Activated T-helper 17 cell treated with anti-CD3 and anti-CD28 coated beads, Interleukin-2, amount 50 U/mL, for 72 hours (primary cell): ENCODE measurements at regions not wholly inside any gene's neighbourhood (a gene's known extent, or its start where the extent isn't known, plus 50 kb on each side); places are given as distances from the start of the nearest gene placed in this dataset.
"Not testable (repeated sequence)": the region's sequence is repeated elsewhere in the genome, so short reads cannot be mapped to it uniquely, and the experiment has no call there.

ENCODE experiments used
- ATAC-seq: fragments of 150-1000 bp; cut with Tn5 transposase; replicated peaks from 2 replicates; pipeline ENCODE4 v1.10.0; 2021; ENCODE audit warnings: mild to moderate bottlenecking, moderate library complexity
- H3K27ac Mint-ChIP-seq: one replicate; pipeline ENCODE4 v1.8.0; 2022; ENCODE audit warnings: mixed read lengths
- H3K27me3 Mint-ChIP-seq: one replicate; pipeline ENCODE4 v1.8.0; 2022; ENCODE audit warnings: mixed read lengths
- H3K36me3 Mint-ChIP-seq: one replicate; pipeline ENCODE4 v1.8.0; 2022; ENCODE audit warnings: low read depth, mild to moderate bottlenecking, mixed read lengths
- H3K4me1 Mint-ChIP-seq: one replicate; pipeline ENCODE4 v1.8.0; 2022; ENCODE audit warnings: mixed read lengths
- H3K4me3 Mint-ChIP-seq: one replicate; pipeline ENCODE4 v1.8.0; 2022; ENCODE audit warnings: mild to moderate bottlenecking, mixed read lengths
- H3K9me3 Mint-ChIP-seq: one replicate; pipeline ENCODE4 v1.8.0; 2022; ENCODE audit warnings: mixed read lengths

DNA sequence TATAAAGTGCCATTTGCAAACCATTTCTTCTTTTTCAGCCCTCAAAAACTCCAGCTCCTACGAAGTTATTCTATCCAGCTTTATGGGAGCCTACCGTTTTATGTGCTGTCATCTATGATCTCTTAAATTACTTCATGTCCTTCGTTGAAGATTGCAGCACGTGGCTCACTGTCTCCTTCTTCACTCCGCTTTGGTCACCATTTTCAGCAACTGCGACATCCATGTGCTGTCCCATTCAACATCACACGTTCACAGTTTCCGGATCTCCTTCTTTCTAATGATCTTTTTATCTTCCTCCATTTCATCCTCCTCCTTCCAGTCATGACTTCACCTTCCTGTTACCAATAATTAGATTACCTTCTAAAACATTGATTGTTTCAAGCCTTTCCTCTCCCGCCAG is 143.3 kb upstream of the KRAS start:
- H3K36me3 Mint-ChIP-seq, result no peaks in the 10 kb centered on the region
- peaks cover 4% of the 10 kb centered on the region for H3K27me3 Mint-ChIP-seq
- no peak overlapping the region for H3K4me3 Mint-ChIP-seq
- H3K4me1 Mint-ChIP-seq, result no peaks in the 10 kb centered on the region
- ATAC-seq, result no peak
- H3K9me3 Mint-ChIP-seq, result no peaks in the 10 kb centered on the region
- H3K27ac Mint-ChIP-seq, result no peak overlapping the region

DNA sequence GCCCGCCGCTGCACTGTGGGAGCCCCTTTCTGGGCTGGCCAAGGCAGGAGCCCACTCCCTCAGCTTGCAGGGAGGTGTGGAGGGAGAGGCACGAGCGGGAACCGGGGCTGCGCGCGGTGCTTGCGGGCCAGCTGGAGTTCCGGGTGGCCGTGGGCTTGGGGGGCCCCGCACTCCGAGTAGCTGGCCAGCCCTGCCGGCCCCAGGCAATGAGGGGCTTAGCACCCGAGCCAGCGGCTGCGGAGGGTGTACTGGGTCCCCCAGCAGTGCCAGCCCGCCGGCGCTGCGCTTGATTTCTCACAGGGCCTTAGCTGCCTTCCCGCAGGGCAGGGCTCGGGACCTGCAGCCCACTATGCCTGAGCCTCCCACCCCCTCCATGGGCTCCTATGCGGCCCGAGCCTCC is 140.6 kb upstream of the KRAS start:
- H3K27ac Mint-ChIP-seq, H3K9me3 Mint-ChIP-seq, H3K36me3 Mint-ChIP-seq, H3K27me3 Mint-ChIP-seq, ATAC-seq, H3K4me3 Mint-ChIP-seq: not testable (repeated sequence)
- peaks cover 16% of the 10 kb centered on the region for H3K4me1 Mint-ChIP-seq

DNA sequence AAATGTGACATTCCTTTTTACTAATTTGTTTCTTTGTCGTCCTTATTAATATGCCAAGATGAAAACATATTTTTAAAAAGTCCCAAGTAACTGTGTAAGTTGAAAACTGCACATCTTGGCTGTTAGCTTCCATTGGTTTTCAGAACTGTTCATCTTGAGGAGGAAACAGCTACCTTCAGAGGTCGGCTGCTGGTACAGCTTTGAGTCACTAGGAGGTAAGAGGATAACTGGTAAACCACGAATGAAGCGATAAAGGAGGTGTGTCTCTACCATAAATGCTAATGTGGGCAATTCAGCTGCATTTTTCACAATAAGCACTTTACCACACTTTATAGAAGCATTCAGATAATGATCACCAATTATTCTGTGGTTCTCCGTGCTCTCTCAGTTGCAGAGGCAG is 137.5 kb upstream of the KRAS start:
- H3K9me3 Mint-ChIP-seq, result no peaks in the 10 kb centered on the region
- H3K4me1 Mint-ChIP-seq, result peaks cover 16% of the 10 kb centered on the region
- peak overlapping the region; percentile 88 for H3K4me3 Mint-ChIP-seq
- peak; percentile 43 for ATAC-seq
- peak overlapping the region; percentile 97 for H3K27ac Mint-ChIP-seq
- H3K36me3 Mint-ChIP-seq, result peaks cover 14% of the 10 kb centered on the region
- no peaks in the 10 kb centered on the region for H3K27me3 Mint-ChIP-seq

DNA sequence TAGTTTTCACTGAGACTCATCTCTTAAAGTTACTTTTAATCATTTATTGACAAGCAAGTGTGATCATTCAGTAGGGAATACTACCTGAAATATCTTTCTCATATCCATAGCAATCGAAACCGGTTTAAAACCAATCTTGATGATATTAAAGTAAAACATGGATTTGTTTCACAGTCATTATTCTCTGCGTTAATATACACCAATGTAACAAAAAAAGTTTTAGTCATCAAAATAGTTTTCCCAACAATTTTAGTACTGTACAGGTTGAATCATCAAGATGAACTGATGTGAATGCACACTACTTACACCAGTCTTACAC is 137.0 kb upstream of the KRAS start:
- Mint-ChIP-seq H3K4me1 (peaks cover 19% of the 10 kb centered on the region), H3K27ac (peak overlapping the region; percentile 97), H3K4me3 (peak overlapping the region; percentile 88), H3K9me3 (no peaks in the 10 kb centered on the region), H3K36me3 (peaks cover 14% of the 10 kb centered on the region), H3K27me3 (no peaks in the 10 kb centered on the region)
- ATAC-seq, result no peak

DNA sequence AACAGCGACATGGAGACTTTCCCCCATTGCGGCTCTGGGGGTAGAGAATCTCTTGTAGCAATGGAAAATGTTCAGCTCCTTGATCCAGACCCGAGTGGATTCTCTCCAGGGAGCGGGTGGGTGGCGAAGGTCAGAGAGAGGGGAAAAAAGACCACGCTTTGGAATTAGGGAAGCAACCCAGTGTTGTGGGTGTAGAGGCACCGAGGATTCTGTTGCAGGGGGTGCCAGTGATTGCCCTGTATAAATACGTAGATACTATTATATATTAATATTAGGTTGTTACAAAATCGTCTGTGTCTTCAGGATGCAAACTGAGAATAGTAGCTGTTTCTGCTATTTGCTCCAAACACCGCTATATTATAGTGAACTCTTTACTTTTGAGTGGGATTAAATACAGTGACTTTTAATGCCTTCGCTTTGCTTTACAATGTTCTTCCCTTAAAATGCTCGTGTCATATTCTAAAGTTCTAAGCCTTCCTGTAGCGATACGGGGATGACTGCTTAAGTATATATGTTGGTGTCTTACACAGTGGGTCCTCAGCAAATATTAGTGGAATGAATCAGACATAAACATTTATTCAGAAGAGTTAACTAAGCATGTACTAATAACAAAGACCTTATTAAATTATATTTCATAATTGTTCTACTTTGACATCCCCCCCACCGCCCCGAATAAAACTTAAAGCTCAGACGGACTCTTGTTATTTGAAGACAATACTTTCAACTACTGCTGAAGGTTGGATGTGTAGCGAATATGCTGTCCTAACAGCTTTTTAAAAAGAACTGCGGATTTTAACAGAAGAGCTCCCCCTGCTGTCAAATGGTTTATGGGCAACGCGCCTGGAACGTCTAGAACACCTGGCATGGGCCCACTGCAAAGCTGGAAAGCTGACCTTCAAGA is 136.4 kb upstream of the KRAS start:
- Mint-ChIP-seq H3K4me1 (peaks cover 25% of the 10 kb centered on the region), H3K36me3 (peaks cover 14% of the 10 kb centered on the region), H3K9me3 (no peaks in the 10 kb centered on the region), H3K27me3 (no peaks in the 10 kb centered on the region), H3K4me3 (peak overlapping the region; percentile 88), H3K27ac (peak overlapping the region; percentile 97)
- peak; percentile 20 for ATAC-seq

DNA sequence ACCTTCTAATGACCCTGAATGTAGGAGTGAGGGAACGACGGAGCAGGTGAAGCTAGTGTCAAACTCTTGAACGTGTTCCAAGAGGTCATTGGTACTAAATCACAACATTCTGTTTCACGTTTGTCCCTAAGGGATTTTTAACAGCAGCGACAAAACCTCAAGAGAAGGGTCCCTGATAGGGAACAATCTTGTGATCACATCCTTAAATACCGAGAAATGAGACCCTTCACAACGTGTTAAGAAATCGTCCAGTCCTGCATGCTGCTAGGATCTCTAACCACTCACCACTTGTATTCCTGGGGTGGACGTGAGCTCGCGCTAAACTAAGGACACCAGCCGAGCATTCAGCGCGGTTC is 134.1 kb upstream of the KRAS start:
- Mint-ChIP-seq H3K4me1 (peaks cover 25% of the 10 kb centered on the region), H3K27me3 (no peaks in the 10 kb centered on the region), H3K27ac (peak overlapping the region; percentile 97)

DNA sequence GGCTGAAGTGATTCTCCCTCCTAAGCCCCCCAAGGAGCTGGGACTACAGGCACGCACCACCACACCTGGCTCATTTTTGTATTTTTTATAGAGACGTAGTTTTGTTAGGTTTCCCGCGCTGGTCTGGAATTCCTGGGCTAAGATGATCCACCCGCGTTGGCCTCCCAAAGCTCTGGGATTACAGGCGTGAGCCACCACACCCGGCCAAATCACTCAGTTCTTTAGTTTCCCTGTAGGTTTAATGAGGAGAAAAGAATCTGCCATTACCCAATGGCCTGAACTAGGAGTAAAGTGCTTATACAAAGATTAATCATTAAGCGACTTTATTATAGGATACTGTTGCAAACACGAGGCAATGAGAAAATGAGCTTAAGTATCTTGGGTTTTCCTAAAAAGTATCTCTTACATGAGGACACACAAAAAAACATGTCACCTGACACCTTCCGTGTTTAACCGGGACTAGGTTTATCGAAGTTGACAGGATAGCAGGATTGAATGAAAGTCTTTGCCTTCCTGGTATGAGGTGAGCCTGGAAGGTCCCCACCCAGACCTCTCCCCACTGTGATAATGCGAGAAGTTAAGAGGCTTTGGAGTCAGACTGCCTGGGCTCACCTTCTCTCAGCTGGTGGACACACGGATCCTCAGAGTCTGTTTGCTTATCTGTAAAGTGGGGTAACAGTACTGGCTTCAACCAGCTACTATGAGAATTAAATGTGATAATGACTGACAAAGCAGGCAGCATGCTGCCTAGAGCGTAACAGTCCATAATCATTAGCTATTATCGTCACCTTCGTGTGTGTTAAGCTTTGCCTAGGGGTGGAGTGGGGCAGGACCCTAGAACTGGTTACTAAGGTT is 133.5 kb upstream of the KRAS start:
- peak overlapping the region; percentile 88 for H3K4me3 Mint-ChIP-seq
- no peaks in the 10 kb centered on the region for H3K27me3 Mint-ChIP-seq
- H3K36me3 Mint-ChIP-seq, result peaks cover 14% of the 10 kb centered on the region
- ATAC-seq, result no peak
- H3K27ac Mint-ChIP-seq, result no peak overlapping the region
- H3K9me3 Mint-ChIP-seq, result no peaks in the 10 kb centered on the region
- peaks cover 25% of the 10 kb centered on the region for H3K4me1 Mint-ChIP-seq

More for the DNA sequence above, 134.1 kb upstream of the KRAS start:
- Mint-ChIP-seq H3K36me3 (peaks cover 14% of the 10 kb centered on the region), H3K9me3 (no peaks in the 10 kb centered on the region), H3K4me3 (peak overlapping the region; percentile 88)
- ATAC-seq, result no peak

DNA sequence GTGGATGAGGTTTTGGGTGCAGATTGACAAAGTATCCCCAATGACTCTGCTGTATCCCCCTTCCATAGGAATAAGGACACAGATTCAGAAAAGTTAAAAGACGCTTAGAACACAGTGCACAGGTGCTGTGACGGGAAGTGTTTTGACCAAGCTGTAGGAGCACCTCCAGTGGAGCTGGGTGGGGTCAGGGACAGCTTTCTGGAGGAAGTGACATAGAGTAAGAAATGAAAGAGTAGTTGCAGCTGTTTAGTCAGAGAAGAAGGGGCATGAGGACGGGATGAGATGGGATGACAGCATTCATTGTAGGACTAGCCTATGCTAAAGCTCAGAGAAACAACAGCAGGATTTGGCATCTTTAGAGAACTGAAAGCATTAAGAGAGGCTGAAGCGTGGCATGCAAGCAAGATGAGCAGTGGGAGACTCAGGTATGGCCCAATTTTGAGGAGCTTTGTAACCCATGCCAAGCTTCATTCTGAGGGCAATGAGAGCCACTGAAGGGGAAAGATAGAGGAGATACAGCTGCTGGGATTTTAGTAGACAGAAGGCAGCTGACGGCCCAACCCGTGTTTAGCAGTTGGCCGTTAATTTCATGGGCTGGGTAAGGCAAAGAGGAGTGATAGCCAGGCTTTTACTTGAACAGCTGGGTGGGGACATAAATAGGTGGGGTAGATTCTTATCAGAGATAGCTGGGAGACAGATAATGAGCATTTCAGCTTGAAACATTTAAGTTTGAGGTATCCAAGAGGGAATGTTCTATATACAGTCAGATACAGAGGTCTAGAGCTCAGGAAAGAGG is 131.8 kb upstream of the KRAS start:
- peaks cover 20% of the 10 kb centered on the region for H3K4me1 Mint-ChIP-seq
- H3K4me3 Mint-ChIP-seq, result no peak overlapping the region
- no peak overlapping the region for H3K27ac Mint-ChIP-seq
- H3K36me3 Mint-ChIP-seq, result peaks cover 14% of the 10 kb centered on the region
- no peak for ATAC-seq
- H3K27me3 Mint-ChIP-seq, result no peaks in the 10 kb centered on the region
- no peaks in the 10 kb centered on the region for H3K9me3 Mint-ChIP-seq

DNA sequence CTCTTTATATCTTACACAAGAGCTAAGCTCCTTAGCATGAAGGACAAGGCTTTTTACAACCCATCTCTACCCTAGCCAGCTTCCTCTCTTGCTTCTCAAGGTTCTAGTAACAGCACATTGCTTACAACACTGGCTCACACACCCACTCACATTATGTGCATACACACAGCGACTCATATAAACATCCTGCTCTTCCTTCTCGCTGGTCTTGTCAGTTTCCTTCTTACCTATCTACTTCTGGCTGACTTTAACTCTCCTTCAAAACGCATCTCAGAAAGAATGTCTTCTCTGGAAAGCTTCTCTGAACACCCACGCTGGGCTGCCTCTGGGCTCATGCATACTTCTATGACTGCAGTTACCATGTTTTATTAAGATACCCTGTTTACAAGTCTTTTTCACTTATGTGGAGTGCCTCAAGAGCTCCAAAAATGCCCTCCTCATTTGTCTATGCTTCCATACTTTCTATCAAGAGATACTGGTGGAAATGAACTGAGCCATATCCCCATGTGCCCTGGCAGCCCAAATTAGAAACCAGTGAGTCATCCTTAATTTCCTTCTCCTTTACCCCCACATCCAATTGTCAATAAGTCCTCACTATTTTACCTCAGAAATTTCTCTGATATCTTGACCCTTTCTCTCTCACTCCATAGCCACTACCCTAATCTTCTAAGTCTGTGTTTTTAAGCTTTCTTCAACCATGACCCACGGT is 126.9 kb upstream of the KRAS start:
- Mint-ChIP-seq H3K27me3 (no peaks in the 10 kb centered on the region), H3K9me3 (no peaks in the 10 kb centered on the region), H3K36me3 (no peaks in the 10 kb centered on the region), H3K27ac (peak overlapping the region; percentile 33), H3K4me1 (peaks cover 19% of the 10 kb centered on the region), H3K4me3 (peak overlapping the region; percentile 48)
- ATAC-seq, result peak; percentile 95

DNA sequence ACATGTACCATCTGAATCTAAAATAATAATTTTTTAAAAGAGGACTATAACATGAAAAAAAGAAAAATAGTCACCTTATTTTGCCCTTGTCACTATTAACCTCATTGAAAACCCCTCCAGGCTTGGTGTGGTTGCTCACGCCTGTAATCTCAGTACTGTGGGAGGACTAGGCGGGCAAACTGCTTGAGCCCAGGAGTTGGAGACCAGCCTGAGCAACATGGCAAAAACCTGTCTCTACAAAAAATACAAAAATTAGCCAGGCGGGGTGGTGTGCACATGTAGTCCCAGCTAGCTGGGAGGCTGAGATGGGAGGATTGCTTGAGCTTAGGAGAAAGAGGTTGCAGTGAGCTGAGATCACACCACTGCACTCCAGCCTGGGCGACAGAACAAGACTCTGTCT is 126.3 kb upstream of the KRAS start:
- H3K27me3 Mint-ChIP-seq, result no peaks in the 10 kb centered on the region
- no peaks in the 10 kb centered on the region for H3K9me3 Mint-ChIP-seq
- no peak overlapping the region for H3K27ac Mint-ChIP-seq
- peaks cover 14% of the 10 kb centered on the region for H3K4me1 Mint-ChIP-seq
- peak overlapping the region; percentile 48 for H3K4me3 Mint-ChIP-seq
- H3K36me3 Mint-ChIP-seq, result no peaks in the 10 kb centered on the region
- ATAC-seq, result peak; percentile 5

DNA sequence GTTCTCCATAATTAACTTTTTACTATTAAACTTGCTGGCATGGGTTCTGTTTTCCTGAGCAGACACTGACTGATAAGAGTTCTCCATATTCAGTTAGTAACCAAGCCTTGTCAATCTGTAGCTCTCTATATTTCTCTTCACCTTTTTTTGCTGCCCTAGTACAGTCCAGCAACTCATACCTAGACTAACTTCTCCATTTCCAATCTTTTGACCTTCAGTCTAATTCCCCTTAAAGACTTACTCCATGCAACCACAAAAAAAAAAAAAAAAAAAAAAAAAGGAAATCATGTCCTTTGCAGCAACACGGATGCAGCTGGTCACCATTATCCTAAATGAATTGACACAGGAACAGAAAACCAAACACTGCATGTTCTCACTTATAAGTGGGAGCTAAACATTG is 125.7 kb upstream of the KRAS start:
- ATAC-seq, result no peak
- no peaks in the 10 kb centered on the region for H3K27me3 Mint-ChIP-seq

DNA sequence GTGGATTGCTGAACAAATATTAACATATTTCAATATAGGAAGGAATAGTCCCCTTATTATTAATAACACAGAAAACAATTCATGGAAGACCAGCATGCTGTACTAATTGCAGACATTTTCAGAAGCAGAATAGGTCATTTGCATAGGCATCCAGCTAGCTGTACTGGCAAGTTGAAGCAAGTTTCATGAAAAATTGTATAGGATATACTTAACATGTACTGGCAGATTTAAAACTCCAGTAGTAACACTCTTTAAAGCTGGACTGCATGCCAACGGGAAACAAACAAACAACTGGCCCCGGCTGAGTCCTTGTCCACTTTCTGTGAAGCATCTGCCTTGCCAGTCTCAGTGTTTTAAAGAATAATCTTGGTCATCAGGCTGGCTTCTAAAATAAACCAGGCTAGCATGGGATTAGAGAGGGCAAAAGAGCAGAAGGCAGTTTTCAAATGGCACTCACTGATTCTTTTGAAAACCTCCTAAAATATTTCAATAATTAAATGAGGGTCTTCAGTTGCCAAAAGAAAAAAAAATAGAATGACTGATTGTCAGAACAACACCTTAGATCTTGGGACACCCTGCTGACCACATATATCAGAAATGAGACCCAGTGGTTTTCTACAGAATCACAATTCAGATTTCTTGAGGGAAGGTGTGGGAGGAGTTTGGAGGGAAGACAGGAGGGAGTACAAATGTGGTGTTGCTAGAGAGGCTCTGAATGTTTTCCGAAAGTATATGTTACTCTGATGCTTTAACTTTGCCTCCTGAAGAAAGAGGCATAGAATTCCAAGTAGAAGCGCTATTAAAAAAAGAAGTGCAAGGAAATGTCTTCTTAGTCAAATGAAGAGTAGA is 122.5 kb upstream of the KRAS start:
- H3K4me3 Mint-ChIP-seq, result no peak overlapping the region
- no peaks in the 10 kb centered on the region for H3K9me3 Mint-ChIP-seq
- H3K27ac Mint-ChIP-seq, result peak overlapping the region; percentile 58
- peaks cover 14% of the 10 kb centered on the region for H3K4me1 Mint-ChIP-seq
- no peaks in the 10 kb centered on the region for H3K36me3 Mint-ChIP-seq
- H3K27me3 Mint-ChIP-seq, result no peaks in the 10 kb centered on the region
- ATAC-seq, result peak; percentile 45

More for the DNA sequence above, 125.7 kb upstream of the KRAS start:
- peaks cover 14% of the 10 kb centered on the region for H3K4me1 Mint-ChIP-seq
- no peak overlapping the region for H3K4me3 Mint-ChIP-seq
- H3K36me3 Mint-ChIP-seq, result no peaks in the 10 kb centered on the region
- H3K27ac Mint-ChIP-seq, result no peak overlapping the region
- no peaks in the 10 kb centered on the region for H3K9me3 Mint-ChIP-seq

DNA sequence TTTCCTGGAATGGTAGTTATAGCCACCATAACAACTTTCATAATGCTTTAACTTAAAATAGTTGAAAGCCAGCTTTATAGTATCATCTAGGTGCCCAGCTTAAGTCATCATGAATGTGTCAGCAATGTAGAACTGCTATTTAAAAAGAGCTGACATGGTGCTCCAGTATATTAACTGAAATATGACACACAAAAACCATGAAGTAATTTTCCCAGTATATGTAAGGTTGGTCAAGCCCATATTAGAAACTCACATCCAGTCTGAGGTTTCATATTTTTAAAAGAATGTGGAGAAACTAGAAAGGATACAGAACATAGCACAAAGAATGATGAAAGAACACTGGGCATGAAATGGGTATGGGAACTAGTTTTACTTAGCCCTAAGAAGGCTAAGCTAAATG is 121.3 kb upstream of the KRAS start:
- no peak for ATAC-seq
- Mint-ChIP-seq H3K4me3 (no peak overlapping the region), H3K27ac (no peak overlapping the region), H3K4me1 (peaks cover 4% of the 10 kb centered on the region), H3K9me3 (no peaks in the 10 kb centered on the region), H3K36me3 (no peaks in the 10 kb centered on the region), H3K27me3 (no peaks in the 10 kb centered on the region)
